ENCODE measurements at regions not wholly inside any gene's neighbourhood (a gene's known extent, or its start where the extent isn't known, plus 50 kb on each side); places are given as distances from the start of the nearest gene placed in this dataset.

DNA sequence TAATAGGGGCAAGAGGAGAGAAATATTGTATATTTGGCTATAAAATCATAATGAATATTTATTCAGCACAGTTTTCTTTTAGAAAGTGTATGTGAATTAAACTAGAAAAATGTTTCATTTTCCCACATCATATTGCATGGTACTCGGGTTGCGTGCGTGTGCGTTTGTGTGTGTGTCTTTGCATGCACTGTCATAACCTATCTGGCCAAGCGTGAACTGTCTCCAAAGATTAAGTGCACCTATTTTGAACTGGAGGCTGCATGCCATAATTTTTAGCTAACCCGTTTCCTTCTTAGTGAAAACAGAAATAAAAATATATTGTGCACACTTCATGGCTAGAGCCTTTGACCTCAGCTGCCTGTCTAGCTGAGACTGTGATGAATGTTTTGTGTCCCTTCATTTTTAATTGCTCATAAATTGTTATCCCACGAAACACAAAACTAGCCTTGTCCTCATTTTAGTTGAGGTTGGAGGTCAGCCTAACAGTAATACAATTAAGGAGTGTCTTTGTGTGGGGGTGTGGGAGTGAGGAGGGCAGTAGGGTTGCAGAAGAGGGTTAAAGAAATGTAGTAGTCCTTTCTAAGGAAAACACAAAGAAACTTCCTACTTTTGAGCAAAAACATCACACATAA, 336.1 kb upstream of the POU3F2 start:
- H3K79me2 ChIP-seq (ENCODE audit: control insufficient read depth, low read length) = no peaks in the 10 kb centered on the region
- no peaks in the 10 kb centered on the region for H3K4me1 ChIP-seq (ENCODE audit: control insufficient read depth, low read length)
- H3K36me3 ChIP-seq (ENCODE audit: control insufficient read depth, low read length) = no peaks in the 10 kb centered on the region
- no peaks in the 10 kb centered on the region for H3K9me2 ChIP-seq (replicated peaks; ENCODE audit: control insufficient read depth, low read length)
- no peaks in the 10 kb centered on the region for H4K20me1 ChIP-seq (ENCODE audit: control insufficient read depth, insufficient read depth, low read depth, low read length)
- no peak overlapping the region for H3K27ac ChIP-seq (ENCODE audit: low read depth, low read length)
- no peaks in the 10 kb centered on the region for H3K9me3 ChIP-seq (ENCODE audit: control insufficient read depth, insufficient read depth, low read length)
- no peak overlapping the region for H3K4me3 ChIP-seq (ENCODE audit: low read length)
- no peaks in the 10 kb centered on the region for H3F3A ChIP-seq (ENCODE audit: control insufficient read depth, insufficient read depth)
- TF ChIP-seq, protein P1, sequence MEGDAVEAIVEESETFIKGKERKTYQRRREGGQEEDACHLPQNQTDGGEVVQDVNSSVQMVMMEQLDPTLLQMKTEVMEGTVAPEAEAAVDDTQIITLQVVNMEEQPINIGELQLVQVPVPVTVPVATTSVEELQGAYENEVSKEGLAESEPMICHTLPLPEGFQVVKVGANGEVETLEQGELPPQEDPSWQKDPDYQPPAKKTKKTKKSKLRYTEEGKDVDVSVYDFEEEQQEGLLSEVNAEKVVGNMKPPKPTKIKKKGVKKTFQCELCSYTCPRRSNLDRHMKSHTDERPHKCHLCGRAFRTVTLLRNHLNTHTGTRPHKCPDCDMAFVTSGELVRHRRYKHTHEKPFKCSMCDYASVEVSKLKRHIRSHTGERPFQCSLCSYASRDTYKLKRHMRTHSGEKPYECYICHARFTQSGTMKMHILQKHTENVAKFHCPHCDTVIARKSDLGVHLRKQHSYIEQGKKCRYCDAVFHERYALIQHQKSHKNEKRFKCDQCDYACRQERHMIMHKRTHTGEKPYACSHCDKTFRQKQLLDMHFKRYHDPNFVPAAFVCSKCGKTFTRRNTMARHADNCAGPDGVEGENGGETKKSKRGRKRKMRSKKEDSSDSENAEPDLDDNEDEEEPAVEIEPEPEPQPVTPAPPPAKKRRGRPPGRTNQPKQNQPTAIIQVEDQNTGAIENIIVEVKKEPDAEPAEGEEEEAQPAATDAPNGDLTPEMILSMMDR (IDR thresholded peaks at IDR 0.05; ENCODE audit: low read depth, low read length, poor library complexity, severe bottlenecking) = no peak
- TF ChIP-seq EZH2phosphoT487 (IDR thresholded peaks at IDR 0.05; ENCODE audit: borderline replicate concordance, low read length) = no peak
- H3K4me2 ChIP-seq (ENCODE audit: low read length) = no peak overlapping the region
- H3K27me3 ChIP-seq (ENCODE audit: control insufficient read depth, low read length) = no peaks in the 10 kb centered on the region

- Histone ChIP-seq H3K4me2 (ENCODE audit: low read length) (no peak overlapping the region), H3K9me3 (ENCODE audit: control insufficient read depth, insufficient read depth, low read length) (no peaks in the 10 kb centered on the region), H3K9me2 (replicated peaks; ENCODE audit: control insufficient read depth, low read length) (no peaks in the 10 kb centered on the region), H3K4me1 (ENCODE audit: control insufficient read depth, low read length) (no peaks in the 10 kb centered on the region), H3K27ac (ENCODE audit: low read depth, low read length) (no peak overlapping the region), H3F3A (ENCODE audit: control insufficient read depth, insufficient read depth) (no peaks in the 10 kb centered on the region), H3K36me3 (ENCODE audit: control insufficient read depth, low read length) (no peaks in the 10 kb centered on the region), H4K20me1 (ENCODE audit: control insufficient read depth, insufficient read depth, low read depth, low read length) (no peaks in the 10 kb centered on the region), H3K4me3 (ENCODE audit: low read length) (no peak overlapping the region), H3K27me3 (ENCODE audit: control insufficient read depth, low read length) (no peaks in the 10 kb centered on the region), H3K79me2 (ENCODE audit: control insufficient read depth, low read length) (no peaks in the 10 kb centered on the region)
- TF ChIP-seq EZH2phosphoT487 (IDR thresholded peaks at IDR 0.05; ENCODE audit: borderline replicate concordance, low read length) = no peak
- TF ChIP-seq, protein P1 (IDR thresholded peaks at IDR 0.05; ENCODE audit: low read depth, low read length, poor library complexity, severe bottlenecking) = no peak
These were observed 335.5 kb upstream of the POU3F2 start for GRCh38 chr6:98498866-98499265.

- TF ChIP-seq EZH2phosphoT487 (IDR thresholded peaks at IDR 0.05; ENCODE audit: borderline replicate concordance, low read length) = no peak
- TF ChIP-seq, protein P1 (IDR thresholded peaks at IDR 0.05; ENCODE audit: low read depth, low read length, poor library complexity, severe bottlenecking) = no peak
- no peak overlapping the region for H3K4me2 ChIP-seq (ENCODE audit: low read length)
- H3K79me2 ChIP-seq (ENCODE audit: control insufficient read depth, low read length) = no peaks in the 10 kb centered on the region
- H3K27me3 ChIP-seq (ENCODE audit: control insufficient read depth, low read length) = no peaks in the 10 kb centered on the region
- no peaks in the 10 kb centered on the region for H3K9me3 ChIP-seq (ENCODE audit: control insufficient read depth, insufficient read depth, low read length)
- no peaks in the 10 kb centered on the region for H3K4me1 ChIP-seq (ENCODE audit: control insufficient read depth, low read length)
- H3K27ac ChIP-seq (ENCODE audit: low read depth, low read length) = no peak overlapping the region
- H3K9me2 ChIP-seq (replicated peaks; ENCODE audit: control insufficient read depth, low read length) = no peaks in the 10 kb centered on the region
- H3K4me3 ChIP-seq (ENCODE audit: low read length) = no peak overlapping the region
- H3K36me3 ChIP-seq (ENCODE audit: control insufficient read depth, low read length) = no peaks in the 10 kb centered on the region
- no peaks in the 10 kb centered on the region for H3F3A ChIP-seq (ENCODE audit: control insufficient read depth, insufficient read depth)
- H4K20me1 ChIP-seq (ENCODE audit: control insufficient read depth, insufficient read depth, low read depth, low read length) = no peaks in the 10 kb centered on the region
These were observed 320.2 kb upstream of the POU3F2 start for GRCh38 chr6:98514073-98514720.
